NCI-H128 (cell line): ENCODE measurements at regions not wholly inside any gene's neighbourhood (a gene's known extent, or its start where the extent isn't known, plus 50 kb on each side); places are given as distances from the start of the nearest gene placed in this dataset.
"Not testable (repeated sequence)": the region's sequence is repeated elsewhere in the genome, so short reads cannot be mapped to it uniquely, and the experiment has no call there.

ENCODE experiments used
- DNase-seq: peaks from one replicate; lab custom pipeline; 2025; ENCODE audit not compliant: unreplicated experiment; lab: John Stamatoyannopoulos, UW

DNA sequence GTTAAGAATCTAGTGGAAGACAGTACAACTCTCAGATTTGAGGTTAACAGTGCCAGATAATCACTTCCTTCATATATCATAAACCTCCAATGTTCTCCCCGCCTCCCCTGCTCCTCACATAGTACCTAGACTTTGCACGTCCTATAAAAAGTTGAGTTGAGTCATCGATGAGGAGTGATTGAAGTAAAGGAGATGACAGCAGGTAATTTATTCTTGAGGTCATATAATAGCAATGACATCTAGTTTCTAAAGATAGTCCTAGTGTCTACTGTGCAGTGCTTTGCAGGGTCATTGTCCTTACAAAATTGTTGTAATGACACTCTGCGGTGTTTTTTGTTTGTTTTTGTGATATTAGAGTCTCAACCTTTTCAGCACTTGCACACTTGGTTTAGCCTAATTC is 510.5 kb upstream of the LRFN5 start:
- no peak for DNase-seq

- DNase-seq, result no peak
Measured at GRCh38 chr14:41087056-41087455, 519.6 kb upstream of the LRFN5 start.

- no peak for DNase-seq
Measured at GRCh38 chr14:41073544-41073943, 533.1 kb upstream of the LRFN5 start.

- DNase-seq, result no peak
Measured at GRCh38 chr14:41072776-41073175, 533.9 kb upstream of the LRFN5 start.

DNA sequence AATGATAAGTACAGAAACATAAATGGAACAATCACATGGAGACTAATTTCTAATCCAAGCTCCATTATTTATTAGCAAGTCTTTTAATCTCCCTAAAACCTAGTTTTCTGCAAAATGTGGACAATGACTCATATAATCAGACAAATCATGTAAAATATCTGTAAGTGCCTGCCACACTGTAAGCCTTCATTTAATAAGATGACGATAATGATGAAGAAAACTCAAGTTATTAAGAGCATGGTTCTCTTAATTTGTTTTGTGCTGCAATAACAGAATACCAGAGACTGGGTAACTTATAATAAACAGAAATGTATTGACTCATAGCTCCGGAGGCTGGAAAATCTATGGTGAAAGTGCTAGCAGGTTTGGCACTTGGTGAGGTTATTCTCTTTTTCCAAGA is 535.3 kb upstream of the LRFN5 start:
- no peak for DNase-seq

DNA sequence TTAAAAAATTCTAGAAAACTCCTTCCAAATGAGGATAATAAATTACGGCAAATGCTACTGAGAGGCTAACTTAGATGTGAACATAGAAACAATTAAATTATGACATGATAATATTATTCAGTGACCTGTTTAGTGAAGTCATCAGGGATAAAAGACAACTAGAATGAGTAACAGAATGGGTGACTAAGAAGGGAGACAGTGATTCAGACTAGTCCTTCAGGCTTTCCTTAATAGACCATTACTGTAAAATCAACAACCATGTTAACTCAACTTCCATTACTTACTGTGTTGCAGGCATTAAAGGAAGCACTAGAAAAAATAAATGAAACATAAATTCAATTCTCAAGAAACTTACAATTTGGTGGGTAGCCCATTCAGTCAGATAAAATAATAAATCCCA is 543.9 kb upstream of the LRFN5 start:
- no peak for DNase-seq

GRCh38 chr14:41055589-41055988 is 551.1 kb upstream of the LRFN5 start:
- DNase-seq, result no peak

DNA sequence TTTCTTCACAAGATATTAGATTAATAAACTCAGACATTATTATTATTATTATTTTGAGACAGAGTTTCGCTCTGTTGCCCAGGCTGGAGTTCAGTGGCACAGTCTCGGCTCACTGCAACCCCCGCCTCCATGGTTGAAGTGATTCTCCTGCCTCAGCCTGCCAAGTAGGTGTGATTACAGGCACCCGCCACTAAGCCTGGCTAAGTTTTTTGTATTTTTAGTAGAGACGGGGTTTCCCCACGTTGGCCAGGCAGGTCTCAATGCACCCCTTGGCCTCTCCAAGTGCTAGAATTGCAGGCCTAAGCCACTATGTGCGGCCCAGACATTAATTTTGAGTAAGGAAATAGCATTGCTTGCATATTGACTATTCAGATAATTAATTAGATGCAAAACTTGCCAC is 554.9 kb upstream of the LRFN5 start:
- no peak for DNase-seq

GRCh38 chr14:41047763-41048162 is 558.9 kb upstream of the LRFN5 start:
- no peak for DNase-seq

DNA sequence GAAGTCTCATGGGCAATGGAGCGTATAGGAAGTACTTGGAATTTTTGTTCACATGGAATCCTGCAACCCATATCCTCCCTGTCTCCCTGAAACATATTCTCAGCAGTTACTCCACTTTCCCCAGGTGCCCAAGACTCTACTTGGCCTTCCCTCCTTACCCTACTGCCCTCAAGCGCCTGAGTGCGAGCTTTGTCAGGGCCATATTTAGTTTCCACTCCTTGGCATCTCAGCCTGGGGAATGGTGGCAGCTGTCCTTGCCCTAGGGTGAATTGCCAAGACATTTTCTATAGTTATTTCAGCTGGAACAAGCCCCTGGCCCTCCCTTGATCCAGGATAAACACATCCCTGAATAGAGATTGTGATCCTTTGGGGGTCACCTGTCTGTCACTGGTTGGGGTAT is 569.3 kb upstream of the LRFN5 start:
- no peak for DNase-seq

- no peak for DNase-seq
Measured at GRCh38 chr14:41034969-41035368, 571.7 kb upstream of the LRFN5 start.

- no peak for DNase-seq
Measured at GRCh38 chr14:41022932-41023331, 583.7 kb upstream of the LRFN5 start.

DNA sequence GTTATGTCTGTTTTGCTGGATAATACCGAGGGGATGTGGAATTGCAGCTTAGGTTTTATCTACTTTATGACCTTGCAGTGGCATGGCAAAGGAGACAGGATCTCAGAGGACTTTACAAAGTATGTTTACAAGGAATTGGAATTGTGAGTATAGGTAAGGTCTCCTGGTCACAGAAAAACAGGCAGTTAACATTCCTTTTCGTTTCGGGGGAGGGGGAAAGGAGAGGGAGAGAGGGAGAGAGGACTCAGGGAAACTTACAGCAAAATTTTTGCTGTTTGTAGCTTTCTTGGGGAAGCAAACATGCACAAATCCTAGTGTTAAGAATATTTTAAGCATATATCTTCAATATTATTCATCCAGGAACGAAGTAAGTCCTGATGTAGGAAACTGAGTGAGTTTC is 590.5 kb upstream of the LRFN5 start:
- DNase-seq, result no peak

- no peak for DNase-seq
Measured at GRCh38 chr14:41000350-41000749, 606.3 kb upstream of the LRFN5 start.

DNA sequence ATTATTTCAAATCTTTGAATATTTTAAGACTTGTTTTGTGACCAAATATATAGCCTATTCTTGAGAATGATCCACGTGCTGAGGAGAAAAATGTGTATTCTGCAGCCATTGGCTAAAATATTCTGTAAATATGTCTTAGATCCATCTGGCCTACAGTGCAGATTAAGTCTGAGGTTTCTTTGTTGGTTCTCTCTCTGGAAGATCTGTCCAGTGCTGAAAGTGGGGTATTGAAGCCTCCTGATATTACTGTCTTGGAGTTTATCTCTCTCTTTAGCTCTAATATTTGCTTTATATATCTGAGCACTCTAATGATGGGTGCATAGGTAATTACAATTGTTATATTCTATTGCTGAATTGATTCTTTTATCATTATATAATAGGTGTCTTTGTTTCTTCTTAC is 617.4 kb upstream of the LRFN5 start:
- no peak for DNase-seq

- no peak for DNase-seq
Measured at GRCh38 chr14:40987481-40987880, 619.2 kb upstream of the LRFN5 start.

DNA sequence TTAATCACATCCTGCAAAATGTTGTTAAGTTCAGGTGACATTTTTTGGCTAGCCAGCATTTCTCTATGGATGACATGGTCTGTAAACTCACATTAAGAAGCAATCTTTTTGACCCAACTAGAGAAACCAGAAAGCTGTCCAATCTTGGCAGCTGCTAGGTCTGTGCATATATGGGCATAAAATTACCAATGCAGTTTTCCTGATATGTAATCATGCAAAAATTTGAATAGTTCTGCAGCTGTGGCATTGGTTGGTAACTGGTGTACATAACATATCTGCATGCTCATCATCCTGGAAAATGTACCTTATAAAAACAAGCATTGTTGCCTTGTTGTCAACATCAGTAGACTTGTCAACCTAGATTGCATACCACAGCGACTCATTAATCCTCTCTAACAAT is 620.0 kb upstream of the LRFN5 start:
- no peak for DNase-seq

DNA sequence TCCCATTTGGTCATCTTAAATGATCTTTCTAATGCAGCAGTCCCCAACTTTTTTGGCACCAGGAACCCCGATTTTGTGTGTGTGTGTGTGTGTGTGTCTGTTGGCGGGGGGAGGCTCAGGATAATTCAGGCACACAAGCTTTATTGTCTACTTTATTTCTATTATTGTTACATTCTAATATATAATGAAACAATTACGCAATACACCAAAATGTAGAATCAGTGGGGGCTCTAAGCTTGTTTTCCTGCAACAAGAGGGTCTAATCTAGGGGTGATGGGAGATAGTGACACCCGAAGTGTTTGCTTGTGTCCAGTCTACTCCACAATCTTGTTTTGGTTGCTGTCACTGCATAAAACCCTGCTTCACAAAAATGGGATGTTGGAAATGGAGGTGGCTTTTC is 621.1 kb upstream of the LRFN5 start:
- DNase-seq, result no peak

GRCh38 chr14:40983604-40984003 is 623.1 kb upstream of the LRFN5 start:
- DNase-seq, result no peak

DNA sequence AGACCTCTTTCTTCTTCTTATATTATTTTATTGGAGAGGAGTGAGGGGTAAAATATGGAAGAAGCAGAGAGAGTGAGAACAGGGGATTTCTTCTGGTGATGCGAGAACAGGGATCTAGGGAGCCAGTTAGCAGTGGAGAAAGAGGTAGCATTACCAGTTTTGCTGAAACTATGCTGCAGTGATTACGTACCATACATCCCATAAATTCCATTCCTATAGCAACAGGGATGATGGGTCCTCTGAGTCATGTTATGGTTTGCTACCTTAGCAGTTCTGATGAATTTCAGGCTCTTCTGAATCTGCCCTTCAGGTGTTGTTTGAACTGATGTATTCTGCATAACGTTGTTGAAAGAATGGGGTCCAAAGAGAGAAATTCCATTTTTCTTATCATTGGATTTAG is 625.4 kb upstream of the LRFN5 start:
- DNase-seq, result no peak

GRCh38 chr14:40960257-40960656 is 646.4 kb upstream of the LRFN5 start:
- not testable (repeated sequence) for DNase-seq

- DNase-seq, result no peak
Measured at GRCh38 chr14:40955131-40955505, 651.6 kb upstream of the LRFN5 start.

DNA sequence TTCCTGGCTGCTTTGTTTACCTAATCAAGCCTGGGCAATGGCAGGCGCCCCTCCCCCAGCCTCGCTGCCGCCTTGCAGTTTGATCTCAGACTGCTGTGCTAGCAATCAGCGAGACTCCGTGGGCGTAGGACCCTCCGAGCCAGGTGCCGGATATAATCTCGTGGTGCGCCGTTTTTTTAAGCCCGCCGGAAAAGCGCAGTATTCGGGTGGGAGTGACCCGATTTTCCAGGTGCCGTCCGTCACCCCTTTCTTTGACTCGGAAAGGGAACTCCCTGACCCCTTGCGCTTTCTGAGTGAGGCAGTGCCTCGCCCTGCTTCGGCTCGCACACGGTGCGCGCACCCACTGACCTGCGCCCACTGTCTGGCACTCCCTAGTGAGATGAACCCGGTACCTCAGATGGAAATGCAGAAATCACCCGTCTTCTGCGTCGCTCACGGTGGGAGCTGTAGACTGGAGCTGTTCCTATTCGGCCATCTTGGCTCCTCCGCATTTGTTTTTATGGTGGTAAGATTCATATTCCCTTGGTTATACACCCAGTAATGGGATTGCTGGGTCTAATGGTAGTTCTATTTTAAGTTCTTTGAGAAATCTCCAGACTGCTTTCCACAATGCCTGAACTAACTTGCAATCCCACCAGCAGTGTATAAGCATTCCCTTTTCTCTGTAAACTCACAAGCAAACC is 652.1 kb upstream of the LRFN5 start:
- DNase-seq, result not testable (repeated sequence)

- no peak for DNase-seq
Measured at GRCh38 chr14:40944521-40944920, 662.2 kb upstream of the LRFN5 start.
